Heart right ventricle (tissue), 16 donors: ENCODE measurements at regions not wholly inside any gene's neighbourhood (a gene's known extent, or its start where the extent isn't known, plus 50 kb on each side); places are given as distances from the start of the nearest gene placed in this dataset.

Experiments used
- ATAC-seq, 8 donors: fragments of 200-7000 bp; cut with Tn5 transposase; one replicate each; pipeline ENCODE4 v1.9.1; 2020; ENCODE audit warnings: mild to moderate bottlenecking in 8 of 8, moderate library complexity in 8 of 8, moderate number of reproducible peaks in 1 of 8
- DNase-seq, 2 donors: peaks; one replicate each; pipeline ENCODE4 v3.0.0-alpha.2; 2020
- H3K27ac ChIP-seq, 10 donors: fragments of 200-600 bp; sonication (generic) in 2 of 10; one replicate each; pipeline versions ENCODE4 v1.5.0 to v1.8.0; 2020 to 2022; ENCODE audit warnings: mild to moderate bottlenecking in 3 of 10
- H3K27me3 ChIP-seq, 7 donors: fragments of 200-600 bp; one replicate each; pipeline ENCODE4 v1.8.0; 2021 to 2022; ENCODE audit warnings: mild to moderate bottlenecking in 2 of 7
- H3K36me3 ChIP-seq, 9 donors: fragments of 200-600 bp; sonication (generic) in 1 of 9; one replicate each; pipeline versions ENCODE4 v1.5.0 to v1.8.0; 2020 to 2022; ENCODE audit warnings: mild to moderate bottlenecking in 2 of 9
- H3K4me1 ChIP-seq, 9 donors: fragments of 200-600 bp; sonication (generic) in 1 of 9; one replicate each; pipeline versions ENCODE4 v1.5.0 to v1.8.0; 2020 to 2022; ENCODE audit warnings: mild to moderate bottlenecking in 4 of 9
- H3K4me3 ChIP-seq, 10 donors: fragments of 200-600 bp; sonication (generic) in 2 of 10; one replicate each; pipeline versions ENCODE4 v1.5.0 to v1.8.0; 2020 to 2022; ENCODE audit warnings: mild to moderate bottlenecking in 7 of 10, moderate library complexity in 2 of 10
- H3K9me3 ChIP-seq, 11 donors: fragments of 200-600 bp in 10 of 11; sonication (generic) in 2 of 11; one replicate each; pipeline versions ENCODE4 v1.5.0 to v1.8.0; 2013 to 2022; ENCODE audit warnings: mild to moderate bottlenecking in 2 of 11, control low read depth in 1 of 11, moderate library complexity in 1 of 11
- CTCF ChIP-seq, 9 donors: fragments of 200-600 bp; sonication (generic) in 2 of 9; IDR thresholded peaks; one replicate each; pipeline versions ENCODE4 v1.5.0 to v1.8.0; 2021 to 2022; ENCODE audit warnings: antibody characterized with exemption in 9 of 9, mild to moderate bottlenecking in 5 of 9, moderate library complexity in 1 of 9
- WGBS, 2 donors: extraction: QIAGEN DNeasy Blood & Tissue Kit; methylation state at CpG; one replicate each; pipeline ENCODE4 v1.1.7; 2013; ENCODE audit warnings: inconsistent platforms in 1 of 2; 5-methylcytosine and 5-hydroxymethylcytosine counted together
- intact Hi-C, 10 donors: fragments of 100-400 bp; cut with DNase I; formaldehyde crosslinking; loops; one replicate each; pipeline versions ENCODE4 v1.11.1 to v1.14.2; 2022
- donor health status: Arrhythmogenic right ventricular cardiomyopathy.
- donor health status: ischemic (EF 13 %, LVEDD 7.1; RV severe dilation, severe dysfunction).
- donor health status: healthy with polysubstance abuse.
- donor health status: DM: no; HTN: yes; CAD: no.
- donor health status: DM: no; HTN: no; CAD: no.
- donor health status: ischemic (EF 25% LVEDD 6.9; RV normal size, moderate dysfunction).
- donor health status: ischemic (EF 25% LVEDD 5.7; RV mildly dilated, moderate dysfunction).
- donor health status: healthy.
- donor health status: DM: yes; HTN: yes; CAD: no.
- donor health status: Ischemic cardiomyopathy.
- donor health status: ischemic (EF 35%, LVEDD 5.7; RV mildly dilated, moderate dysfunction).
- donor health status: nonischemic (EF 11% LVEDD 7.7; RV severe dilation, severe dysfunction).
- donor health status: DM: yes; HTN: yes; CAD: no.
- donor health status: PGD.
- donor health status: ischemic (EF 29% LVEDD 5.4; RV normal size, mild dysfunction).
- donor health status: nonischemic (EF 23%, LVEDD 6.1; RV moderate dilation, normal function).

- WGBS, 2 donors, result 66 to 71% methylated on average over 5 of the region's 5 CpGs
- no peak for TF ChIP-seq CTCF (IDR thresholded peaks at IDR 0.05)
- no peaks in the 10 kb centered on the region for H3K4me1 ChIP-seq
These were observed 867.8 kb upstream of the CDH8 start for GRCh38 chr16:62903961-62904502.

GRCh38 chr16:62899737-62900136, 863.5 kb upstream of the CDH8 start:
- H3K27ac ChIP-seq, result no peak overlapping the region
- no peaks in the 10 kb centered on the region for H3K27me3 ChIP-seq
- DNase-seq (no peak), ATAC-seq (no peak)
- H3K4me3 ChIP-seq, result no peak overlapping the region
- WGBS, 2 donors, result 69 to 81% methylated on average over 1 of the region's 1 CpG
- peaks cover 0 to 11% (median 0%) of the 10 kb centered on the region in 11 donors for H3K9me3 ChIP-seq
- no peak for TF ChIP-seq CTCF (IDR thresholded peaks at IDR 0.05)
- no peaks in the 10 kb centered on the region for H3K36me3 ChIP-seq
- intact Hi-C loops, result no loop called here
- H3K4me1 ChIP-seq, result no peaks in the 10 kb centered on the region

More at GRCh38 chr16:62903961-62904502, 867.8 kb upstream of the CDH8 start:
- Histone ChIP-seq H3K4me3 (no peak overlapping the region), H3K9me3 (no peaks in the 10 kb centered on the region), H3K36me3 (no peaks in the 10 kb centered on the region), H3K27me3 (no peaks in the 10 kb centered on the region), H3K27ac (no peak overlapping the region)
- DNase-seq (no peak), ATAC-seq (no peak)
- intact Hi-C loops, result no loop called here

GRCh38 chr16:62889097-62889496, 852.9 kb upstream of the CDH8 start:
- no peak overlapping the region for H3K27ac ChIP-seq
- TF ChIP-seq CTCF (IDR thresholded peaks at IDR 0.05), result no peak
- H3K27me3 ChIP-seq, result no peaks in the 10 kb centered on the region
- H3K36me3 ChIP-seq, result no peaks in the 10 kb centered on the region
- no peaks in the 10 kb centered on the region for H3K4me1 ChIP-seq
- peaks cover 0 to 54% (median 5%) of the 10 kb centered on the region in 11 donors for H3K9me3 ChIP-seq
- ATAC-seq (no peak), DNase-seq (no peak)
- no peak overlapping the region for H3K4me3 ChIP-seq
- intact Hi-C loops, result no loop called here
- WGBS, 2 donors, result 95% methylated on average over 2 of the region's 2 CpGs

GRCh38 chr16:62883509-62883908, 847.3 kb upstream of the CDH8 start:
- no peak for TF ChIP-seq CTCF (IDR thresholded peaks at IDR 0.05)
- peak in 2 of 8 donors; percentile 50 to 82 for ATAC-seq
- no peak overlapping the region for H3K27ac ChIP-seq

More at GRCh38 chr16:62883509-62883908, 847.3 kb upstream of the CDH8 start:
- intact Hi-C loops, result no loop called here
- peaks cover 0 to 30% (median 0%) of the 10 kb centered on the region in 11 donors for H3K9me3 ChIP-seq
- H3K4me3 ChIP-seq, result no peak overlapping the region
- DNase-seq, result no peak
- peaks cover 0 to 5% (median 0%) of the 10 kb centered on the region in 9 donors for H3K4me1 ChIP-seq
- no peaks in the 10 kb centered on the region for H3K36me3 ChIP-seq
- no peaks in the 10 kb centered on the region for H3K27me3 ChIP-seq
- WGBS, 2 donors, result 55 to 56% methylated on average over 5 of the region's 5 CpGs
